K562 (cell line): ENCODE measurements at regions not wholly inside any gene's neighbourhood (a gene's known extent, or its start where the extent isn't known, plus 50 kb on each side); places are given as distances from the start of the nearest gene placed in this dataset.

Experiments
- ATAC-seq: fragments of 200-7000 bp; cut with Tn5 transposase; 3 replicates; pipeline ENCODE4 v1.9.1; 2020; ENCODE audit warnings: moderate library complexity
- BruUV-seq: library from RNA; stranded (reverse); fragments of 400-500 nt; replicated peaks from 2 replicates; lab custom pipeline; 2021; lab: Mats Ljungman, UMichigan
- CTCF ChIA-PET: fragments of 300-600 bp; formaldehyde crosslinking; extraction: SDS; loops from one replicate; lab custom pipeline; 2021; ENCODE audit warnings: low intra/inter-chr PET ratio; lab: Yijun Ruan, JAX
- POLR2A ChIA-PET: fragments of 300-600, 350-650 bp; sonication (Branson Sonifier 250); formaldehyde crosslinking; extraction: SDS; loops from one replicate; lab custom pipeline; 2021; ENCODE audit warnings: antibody characterized with exemption, inconsistent platforms; lab: Yijun Ruan, JAX
- DNase-seq, 4 experiments: peaks; one replicate each; pipeline versions ENCODE4 v3.0.0 to v3.0.0-alpha.2; 2011 to 2018; ENCODE audit warnings: low spot score in 3 of 4, mixed read lengths in 3 of 4; ENCODE audit errors: extremely low read depth in 1 of 4
- FAIRE-seq: peaks from 2 replicates; lab custom pipeline; 2011; peaks lifted over from hg19 to GRCh38; lab: Jason Lieb, UNC
- H2AFZ ChIP-seq: 2 replicates; pipeline ENCODE4 v1.6.0; 2011; ENCODE audit warnings: low read depth, low read length, control low read depth, inconsistent platforms
- H3K27ac ChIP-seq: fragments of 200-600 bp; 3 replicates; pipeline ENCODE4 v1.8.0; 2011; ENCODE audit warnings: low read depth, mild to moderate bottlenecking, control low read depth, inconsistent platforms, low read length, moderate library complexity, mixed read lengths; ENCODE audit errors: extremely low read depth
- H3K27me3 ChIP-seq, 2 experiments: fragments of 300-600 bp in 1 of 2; 2 replicates in 1 of 2; 3 replicates in 1 of 2; pipeline versions ENCODE4 v1.6.0 to v1.8.0; 2011; ENCODE audit warnings: inconsistent platforms in 2 of 2, low read length in 2 of 2, mild to moderate bottlenecking in 1 of 2, mixed read lengths in 1 of 2, moderate library complexity in 1 of 2; ENCODE audit not compliant: control insufficient read depth in 2 of 2, insufficient read depth in 2 of 2
- H3K36me3 ChIP-seq: fragments of 300-600 bp; 3 replicates; pipeline ENCODE4 v1.8.0; 2011; ENCODE audit warnings: mild to moderate bottlenecking, low read length, inconsistent platforms; ENCODE audit not compliant: control insufficient read depth, insufficient read depth
- H3K4me1 ChIP-seq, 2 experiments: fragments of 200-600 bp in 1 of 2; replicated peaks in 1 of 2; 2 replicates in 1 of 2; 3 replicates in 1 of 2; pipeline versions ENCODE4 v1.5.1 to v1.8.0; 2011; ENCODE audit warnings: inconsistent platforms in 2 of 2, low read length in 2 of 2, mild to moderate bottlenecking in 1 of 2, mixed read lengths in 1 of 2, moderate library complexity in 1 of 2; ENCODE audit not compliant: control insufficient read depth in 2 of 2, insufficient read depth in 2 of 2
- H3K4me2 ChIP-seq: 2 replicates; pipeline ENCODE4 v1.6.1; 2011; ENCODE audit warnings: low read length, control low read depth, inconsistent platforms, mixed read lengths; ENCODE audit not compliant: insufficient read depth
- H3K4me3 ChIP-seq: fragments of 200-600 bp; sonication (generic), shearing (Covaris generic); 2 replicates; pipeline ENCODE4 v1.5.1; 2016; ENCODE audit warnings: control low read depth, inconsistent platforms
- H3K79me2 ChIP-seq: fragments of 200-600 bp; 3 replicates; pipeline ENCODE4 v1.8.0; 2011; ENCODE audit warnings: low read length, inconsistent platforms; ENCODE audit not compliant: control insufficient read depth, insufficient read depth
- H3K9ac ChIP-seq, 2 experiments: 2 replicates each; pipeline versions ENCODE4 v1.6.0 to v1.6.1; 2011; ENCODE audit warnings: low read depth in 2 of 2, low read length in 2 of 2, control low read depth in 1 of 2, inconsistent platforms in 1 of 2, mild to moderate bottlenecking in 1 of 2, mixed read lengths in 1 of 2; ENCODE audit not compliant: insufficient read depth in 1 of 2
- H3K9me1 ChIP-seq: one replicate; pipeline ENCODE4 v1.6.0; 2011; ENCODE audit warnings: inconsistent platforms, mild to moderate bottlenecking, low read length, moderate library complexity; ENCODE audit not compliant: control insufficient read depth, insufficient read depth
- H3K9me3 ChIP-seq: replicated peaks from 2 replicates; pipeline ENCODE4 v1.5.1; 2011; ENCODE audit warnings: low read depth, low read length, inconsistent platforms; ENCODE audit not compliant: control insufficient read depth, insufficient read depth
- H4K20me1 ChIP-seq: replicated peaks from 2 replicates; pipeline ENCODE4 v1.6.1; 2011; ENCODE audit warnings: low read length, inconsistent platforms, mixed read lengths; ENCODE audit not compliant: control insufficient read depth, insufficient read depth
- RAD21 ChIP-seq, 2 experiments: fragments of 250-450 bp in 1 of 2; fragments of 450-650 bp in 1 of 2; sonication (Bioruptor Pico) in 1 of 2; formaldehyde crosslinking in 1 of 2; IDR thresholded peaks in 1 of 2; conservative IDR thresholded peaks in 1 of 2; 2 replicates each; pipeline versions ENCODE4 v1.4.0 to v1.8.0; 2020 to 2022; ENCODE audit warnings: mild to moderate bottlenecking in 2 of 2, moderate library complexity in 1 of 2
- STAT6 ChIP-seq: sonication (generic); formaldehyde crosslinking; IDR thresholded peaks from 2 replicates; pipeline ENCODE4 v1.8.1; 2023; ENCODE audit warnings: mild to moderate bottlenecking, missing genetic modification reagents
- WGBS: fragments of 100-300 bp; shearing (Covaris generic); methylation state at CpG from one replicate; pipeline ENCODE4 v1.1.6; 2016; ENCODE audit warnings: low coverage, mixed read lengths; ENCODE audit not compliant: insufficient coverage; ENCODE audit errors: missing lambda C conversion rate; 5-methylcytosine and 5-hydroxymethylcytosine counted together
- in situ Hi-C: fragments of 300-500 bp; cut with MboI; formaldehyde crosslinking; loops from 4 replicates; pipeline ENCODE4 v1.15.0; 2018; ENCODE audit warnings: inconsistent platforms, mixed read lengths
- intact Hi-C: fragments of 100-400 bp; cut with micrococcal nuclease; formaldehyde crosslinking; loops from 2 replicates; pipeline ENCODE4 v1.14.2; 2022

DNA sequence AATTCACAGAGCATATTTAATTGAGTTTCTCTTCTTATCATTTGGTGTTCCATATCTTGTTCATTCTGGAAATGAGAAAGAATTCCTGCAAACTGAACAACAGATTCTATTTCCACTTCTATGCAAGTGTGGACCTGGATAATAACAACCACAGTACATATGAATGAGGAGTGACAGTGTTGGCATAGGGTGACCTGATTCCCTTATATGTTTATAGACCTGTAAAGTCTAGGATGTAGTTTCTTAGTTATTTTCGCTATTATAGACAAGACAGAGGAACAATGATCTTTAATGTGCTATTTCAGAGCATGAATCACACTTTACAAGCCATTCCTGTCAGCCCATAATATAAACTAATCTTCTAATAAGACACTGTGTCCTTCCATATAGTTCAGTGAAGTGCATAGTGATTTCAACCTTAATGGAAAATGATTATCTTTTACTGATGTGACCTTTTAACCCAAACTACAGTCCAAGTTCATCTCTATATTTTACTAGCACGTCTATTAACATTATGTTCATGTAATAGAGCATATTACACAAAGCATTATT is 88.2 kb upstream of the FAM174A start:
- POLR2A ChIA-PET = no interaction called here
- no peak for ATAC-seq
- TF ChIP-seq STAT6 (CRISPR knock-in tag) (no peak), RAD21 (CRISPR knock-in tag; conservative IDR thresholded peaks at IDR 0.05 in 1 of 2, IDR thresholded peaks at IDR 0.05 in 1 of 2) (no peak)
- TF ChIP-seq, all 486 proteins: peak for 0
- Histone ChIP-seq H3K9me1 (no peaks in the 10 kb centered on the region), H2AFZ (no peak overlapping the region), H3K36me3 (no peaks in the 10 kb centered on the region), H3K4me2 (no peak overlapping the region), H3K4me3 (no peak overlapping the region), H3K4me1 (no peaks in the 10 kb centered on the region), H3K27ac (no peak overlapping the region), H3K79me2 (no peaks in the 10 kb centered on the region), H4K20me1 (no peaks in the 10 kb centered on the region), H3K9ac (no peak overlapping the region), H3K9me3 (no peaks in the 10 kb centered on the region), H3K27me3 (no peaks in the 10 kb centered on the region)
- BruUV-seq = no TSS peak
- CTCF ChIA-PET = no interaction called here
- DNase-seq (no peak), FAIRE-seq (no peak)
- 0% methylated on average over 2 of the region's 2 CpGs for WGBS
- in situ Hi-C loops = no loop called here
- intact Hi-C loops = no loop called here
